Prostate gland (tissue), 2 donors: ENCODE measurements at regions not wholly inside any gene's neighbourhood (a gene's known extent, or its start where the extent isn't known, plus 50 kb on each side); places are given as distances from the start of the nearest gene placed in this dataset.

ENCODE experiments used
- POLR2A ChIP-seq: fragments of 450-650 bp; IDR thresholded peaks from one replicate; pipeline ENCODE4 v1.6.1; 2016; ENCODE audit warnings: antibody characterized with exemption, mild to moderate bottlenecking
- POLR2AphosphoS5 ChIP-seq: sonication (generic); formaldehyde crosslinking; IDR thresholded peaks from one replicate; pipeline ENCODE4 v1.6.1; 2017; ENCODE audit warnings: antibody characterized with exemption
- TF ChIP-seq, protein P1 (sequence below), 4 experiments: fragments of 200-600 bp in 2 of 4; fragments of 450-650 bp in 2 of 4; sonication (generic) in 2 of 4; IDR thresholded peaks; 1 replicate in 3 of 4; 2 replicates in 1 of 4; pipeline ENCODE4 v1.5.1; 2016 to 2019; ENCODE audit warnings: antibody characterized with exemption in 4 of 4, mild to moderate bottlenecking in 2 of 4, moderate library complexity in 2 of 4

DNA sequence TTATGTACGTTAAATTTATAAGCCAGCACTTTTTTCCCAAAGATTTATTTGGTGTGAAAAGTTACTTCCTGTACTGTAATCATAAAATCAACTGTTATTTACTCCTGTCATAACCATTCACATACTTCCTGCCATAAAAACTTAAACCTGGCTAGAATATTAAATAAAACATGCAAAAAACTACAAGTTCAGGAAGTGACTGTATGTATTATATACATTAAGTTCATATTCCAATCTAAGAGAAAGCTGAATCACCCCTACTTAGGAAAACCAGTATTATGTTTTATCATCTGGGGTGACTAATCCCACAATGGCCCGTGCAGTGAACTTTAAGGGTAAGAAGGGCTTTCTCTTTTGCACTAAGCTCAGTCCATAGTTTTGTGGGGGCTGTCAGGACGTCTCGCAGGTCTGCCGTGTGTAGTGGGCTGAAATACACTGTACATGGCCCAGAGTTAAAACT is 183.7 kb upstream of the KLF14 start:
- TF ChIP-seq, protein P1, sequence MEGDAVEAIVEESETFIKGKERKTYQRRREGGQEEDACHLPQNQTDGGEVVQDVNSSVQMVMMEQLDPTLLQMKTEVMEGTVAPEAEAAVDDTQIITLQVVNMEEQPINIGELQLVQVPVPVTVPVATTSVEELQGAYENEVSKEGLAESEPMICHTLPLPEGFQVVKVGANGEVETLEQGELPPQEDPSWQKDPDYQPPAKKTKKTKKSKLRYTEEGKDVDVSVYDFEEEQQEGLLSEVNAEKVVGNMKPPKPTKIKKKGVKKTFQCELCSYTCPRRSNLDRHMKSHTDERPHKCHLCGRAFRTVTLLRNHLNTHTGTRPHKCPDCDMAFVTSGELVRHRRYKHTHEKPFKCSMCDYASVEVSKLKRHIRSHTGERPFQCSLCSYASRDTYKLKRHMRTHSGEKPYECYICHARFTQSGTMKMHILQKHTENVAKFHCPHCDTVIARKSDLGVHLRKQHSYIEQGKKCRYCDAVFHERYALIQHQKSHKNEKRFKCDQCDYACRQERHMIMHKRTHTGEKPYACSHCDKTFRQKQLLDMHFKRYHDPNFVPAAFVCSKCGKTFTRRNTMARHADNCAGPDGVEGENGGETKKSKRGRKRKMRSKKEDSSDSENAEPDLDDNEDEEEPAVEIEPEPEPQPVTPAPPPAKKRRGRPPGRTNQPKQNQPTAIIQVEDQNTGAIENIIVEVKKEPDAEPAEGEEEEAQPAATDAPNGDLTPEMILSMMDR (IDR thresholded peaks at IDR 0.05), result no peak
- no peak for TF ChIP-seq POLR2A
- TF ChIP-seq POLR2AphosphoS5, result no peak
